ENCODE measurements at regions not wholly inside any gene's neighbourhood (a gene's known extent, or its start where the extent isn't known, plus 50 kb on each side); places are given as distances from the start of the nearest gene placed in this dataset.

GRCh38 chr10:4569151-4569550, 256.9 kb upstream of the AKR1E2 start:
- TF ChIP-seq, protein P1, sequence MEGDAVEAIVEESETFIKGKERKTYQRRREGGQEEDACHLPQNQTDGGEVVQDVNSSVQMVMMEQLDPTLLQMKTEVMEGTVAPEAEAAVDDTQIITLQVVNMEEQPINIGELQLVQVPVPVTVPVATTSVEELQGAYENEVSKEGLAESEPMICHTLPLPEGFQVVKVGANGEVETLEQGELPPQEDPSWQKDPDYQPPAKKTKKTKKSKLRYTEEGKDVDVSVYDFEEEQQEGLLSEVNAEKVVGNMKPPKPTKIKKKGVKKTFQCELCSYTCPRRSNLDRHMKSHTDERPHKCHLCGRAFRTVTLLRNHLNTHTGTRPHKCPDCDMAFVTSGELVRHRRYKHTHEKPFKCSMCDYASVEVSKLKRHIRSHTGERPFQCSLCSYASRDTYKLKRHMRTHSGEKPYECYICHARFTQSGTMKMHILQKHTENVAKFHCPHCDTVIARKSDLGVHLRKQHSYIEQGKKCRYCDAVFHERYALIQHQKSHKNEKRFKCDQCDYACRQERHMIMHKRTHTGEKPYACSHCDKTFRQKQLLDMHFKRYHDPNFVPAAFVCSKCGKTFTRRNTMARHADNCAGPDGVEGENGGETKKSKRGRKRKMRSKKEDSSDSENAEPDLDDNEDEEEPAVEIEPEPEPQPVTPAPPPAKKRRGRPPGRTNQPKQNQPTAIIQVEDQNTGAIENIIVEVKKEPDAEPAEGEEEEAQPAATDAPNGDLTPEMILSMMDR (IDR thresholded peaks at IDR 0.05): no peak
- TF ChIP-seq SIN3A (IDR thresholded peaks at IDR 0.05; ENCODE audit: borderline replicate concordance, insufficient read depth, low read depth, low read length) (no peak), TCF7L2 (IDR thresholded peaks at IDR 0.05; ENCODE audit: low read depth, low read length) (no peak), POLR2AphosphoS5 (IDR thresholded peaks at IDR 0.05; ENCODE audit: low read depth, low read length) (no peak), REST (IDR thresholded peaks at IDR 0.05; ENCODE audit: insufficient read depth in 1 of 2, low read depth in 2 of 2, low read length in 1 of 2) (no peak)

Data from Panc1 (cell line).